ENCODE measurements at regions not wholly inside any gene's neighbourhood (a gene's known extent, or its start where the extent isn't known, plus 50 kb on each side); places are given as distances from the start of the nearest gene placed in this dataset.

GRCh38 chr10:71069909-71070666 lies 142.3 kb upstream of the UNC5B start:
- DNase-seq (ENCODE audit: low spot score) = no peak

GRCh38 chr10:71070741-71071140 lies 141.6 kb upstream of the UNC5B start:
- DNase-seq (ENCODE audit: low spot score) = no peak

- no peak for DNase-seq (ENCODE audit: low spot score)
Observed at GRCh38 chr10:71072131-71072822, 140.1 kb upstream of the UNC5B start.

- no peak for DNase-seq (ENCODE audit: low spot score)
Observed at GRCh38 chr10:71072823-71073210, 139.6 kb upstream of the UNC5B start.

- DNase-seq (ENCODE audit: low spot score) = no peak
Observed at GRCh38 chr10:71073451-71074175, 138.8 kb upstream of the UNC5B start.

GRCh38 chr10:71074176-71074755 lies 138.1 kb upstream of the UNC5B start:
- no peak for DNase-seq (ENCODE audit: low spot score)

- no peak for DNase-seq (ENCODE audit: low spot score)
Observed at GRCh38 chr10:71075086-71075758, 137.1 kb upstream of the UNC5B start.

GRCh38 chr10:71075759-71076472 lies 136.5 kb upstream of the UNC5B start:
- DNase-seq (ENCODE audit: low spot score) = no peak

- DNase-seq (ENCODE audit: low spot score) = no peak
Observed at GRCh38 chr10:71076473-71077142, 135.8 kb upstream of the UNC5B start.

GRCh38 chr10:71077143-71077581 lies 135.2 kb upstream of the UNC5B start:
- no peak for DNase-seq (ENCODE audit: low spot score)

GRCh38 chr10:71077796-71078453 lies 134.4 kb upstream of the UNC5B start:
- no peak for DNase-seq (ENCODE audit: low spot score)

- no peak for DNase-seq (ENCODE audit: low spot score)
Observed at GRCh38 chr10:71078454-71079145, 133.8 kb upstream of the UNC5B start.

GRCh38 chr10:71079761-71080380 lies 132.5 kb upstream of the UNC5B start:
- DNase-seq (ENCODE audit: low spot score) = no peak

GRCh38 chr10:71080381-71081228 lies 131.8 kb upstream of the UNC5B start:
- peak; percentile 83 for DNase-seq (ENCODE audit: low spot score)

- DNase-seq (ENCODE audit: low spot score) = no peak
Observed at GRCh38 chr10:71081229-71081560, 131.2 kb upstream of the UNC5B start.

- no peak for DNase-seq (ENCODE audit: low spot score)
Observed at GRCh38 chr10:71081912-71082311, 130.5 kb upstream of the UNC5B start.

GRCh38 chr10:71082960-71083715 lies 129.2 kb upstream of the UNC5B start:
- DNase-seq (ENCODE audit: low spot score) = no peak

GRCh38 chr10:71083716-71083975 lies 128.7 kb upstream of the UNC5B start:
- DNase-seq (ENCODE audit: low spot score) = no peak
